GM18499 (cell line): ENCODE measurements at regions not wholly inside any gene's neighbourhood (a gene's known extent, or its start where the extent isn't known, plus 50 kb on each side); places are given as distances from the start of the nearest gene placed in this dataset.
A peak's percentile ranks its signal among the peaks of the same experiment; 100 is the strongest.

Experiments
- ATAC-seq: cut with Tn5 transposase; IDR thresholded peaks from one replicate; pipeline ENCODE4 v1.9.1; 2021; ENCODE audit warnings: moderate number of reproducible peaks; ENCODE audit not compliant: insufficient read depth, unreplicated experiment

DNA sequence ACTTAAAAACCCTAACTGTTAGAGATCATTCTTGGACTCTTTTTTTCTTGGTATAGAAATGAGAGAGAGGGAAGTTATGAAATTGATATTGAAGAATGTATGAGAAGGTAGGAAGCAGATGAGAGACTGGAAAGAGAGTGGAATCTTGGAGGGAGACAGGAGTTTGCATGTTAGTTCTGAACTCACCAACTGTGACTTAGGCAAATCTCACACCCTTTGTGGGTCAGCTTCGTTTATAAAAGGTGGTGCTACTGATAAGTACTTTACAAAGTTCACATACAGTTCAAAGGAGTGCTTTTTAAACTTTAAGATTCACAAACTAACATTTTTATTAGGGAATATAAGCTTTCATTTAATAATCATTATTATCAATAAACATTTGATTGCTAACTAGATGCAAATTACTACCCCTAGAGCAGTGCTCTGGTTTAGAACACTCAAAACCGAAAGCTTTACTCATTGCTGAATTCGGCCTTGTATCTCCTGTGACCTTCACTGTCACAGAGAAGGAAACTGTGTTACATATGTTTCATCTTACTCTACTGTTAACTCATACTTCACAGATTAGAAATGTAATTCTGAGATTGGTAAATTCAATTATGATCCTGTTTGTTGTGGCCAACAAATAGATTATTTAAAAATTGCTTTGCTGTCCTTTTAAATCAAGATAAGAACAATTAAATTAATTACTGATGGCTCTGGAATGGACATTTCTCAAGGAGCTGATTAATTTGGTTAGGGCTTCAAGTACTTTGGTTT, 143.2 kb downstream of the RMI1 start:
- ATAC-seq = peak; percentile 91

DNA sequence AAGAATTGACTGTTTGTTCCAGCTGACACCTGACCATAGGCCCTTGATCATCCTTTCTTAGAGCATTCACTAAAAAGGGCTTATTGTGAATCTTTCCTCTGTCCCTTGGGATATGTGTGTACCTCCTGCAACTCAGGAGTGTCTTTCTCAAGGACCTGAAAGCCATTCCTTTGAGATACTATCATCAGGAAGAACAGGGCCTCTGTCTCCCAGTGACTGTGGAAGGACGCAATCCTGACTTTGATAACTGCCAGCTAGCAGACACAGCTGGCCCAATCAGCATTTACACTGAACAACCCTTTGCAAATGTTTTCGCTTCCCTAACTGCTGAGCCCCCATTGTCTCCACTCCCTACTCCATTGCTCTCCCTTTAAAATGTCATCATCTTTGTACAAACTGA, 144.4 kb downstream of the RMI1 start:
- no peak for ATAC-seq

DNA sequence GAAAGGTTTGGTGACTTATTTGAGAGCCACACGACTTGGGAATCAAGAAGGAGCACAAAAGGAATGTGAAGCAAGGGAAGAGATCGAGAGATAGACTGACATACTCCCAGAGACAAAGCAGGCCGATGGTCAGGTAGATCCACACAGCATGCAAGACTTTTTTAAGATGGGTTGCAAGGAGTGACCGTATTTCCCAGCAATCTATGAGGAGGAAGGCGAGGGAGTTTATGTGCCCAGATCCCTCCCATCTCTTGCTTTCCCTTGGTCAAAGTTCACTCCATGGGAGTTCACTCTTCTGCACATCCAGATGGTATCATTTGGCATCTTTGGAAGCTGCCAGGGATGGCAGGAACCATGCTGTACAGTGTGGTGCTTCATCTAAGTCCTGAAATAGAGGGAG, 148.9 kb downstream of the RMI1 start:
- ATAC-seq = no peak

DNA sequence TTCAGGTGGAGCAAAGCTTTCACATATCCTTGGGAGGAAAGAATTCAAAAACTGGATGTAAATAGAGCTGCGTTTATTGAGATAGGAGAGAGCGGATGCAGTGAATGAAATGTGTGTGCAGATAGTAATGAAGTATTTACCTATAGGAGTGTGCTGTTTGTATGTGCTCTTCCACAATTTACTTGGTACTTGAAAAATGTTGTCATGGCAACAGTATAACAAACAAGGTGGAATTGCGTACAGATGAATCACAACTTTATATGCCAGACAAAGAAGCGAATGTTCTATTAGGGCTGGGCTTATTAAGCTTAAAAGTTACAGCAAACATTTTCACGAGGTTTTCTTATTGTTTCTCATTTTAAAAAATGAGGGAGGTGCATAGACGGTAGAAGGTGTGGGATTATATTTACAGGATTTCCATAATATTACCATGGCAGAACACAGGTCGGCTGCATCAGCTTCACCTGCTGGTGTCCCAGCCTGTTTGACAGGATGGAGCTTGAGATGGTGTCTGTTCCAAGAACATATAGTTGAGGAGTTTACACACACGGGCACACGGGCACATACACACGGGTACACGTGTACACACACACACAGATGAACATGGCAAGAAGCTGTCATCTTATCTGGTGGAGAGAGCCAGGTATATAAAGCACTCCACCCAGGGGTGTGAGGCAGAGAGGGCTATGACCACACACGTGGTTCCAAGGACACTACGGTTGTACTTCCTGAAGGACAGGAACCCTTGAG, 155.7 kb downstream of the RMI1 start:
- no peak for ATAC-seq

DNA sequence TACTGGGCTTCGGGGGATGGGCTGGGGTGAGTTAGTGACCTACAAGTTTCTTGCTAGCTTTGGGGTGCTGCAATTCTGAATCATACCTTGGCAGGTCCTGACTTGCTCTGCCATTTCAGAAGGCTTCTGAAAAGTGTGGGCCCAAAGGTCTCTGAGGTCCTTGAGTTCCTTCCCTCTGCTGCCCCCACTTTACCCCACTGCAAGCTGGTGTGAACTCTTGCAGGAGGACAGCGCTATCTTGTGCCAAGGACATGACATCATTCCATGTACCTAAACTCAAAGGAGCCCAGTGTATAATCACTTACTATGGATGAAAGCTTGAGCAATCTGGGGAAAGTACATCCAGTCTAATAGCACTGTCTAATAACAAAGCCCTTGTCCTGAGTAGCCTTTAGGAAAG, 157.4 kb downstream of the RMI1 start:
- no peak for ATAC-seq

DNA sequence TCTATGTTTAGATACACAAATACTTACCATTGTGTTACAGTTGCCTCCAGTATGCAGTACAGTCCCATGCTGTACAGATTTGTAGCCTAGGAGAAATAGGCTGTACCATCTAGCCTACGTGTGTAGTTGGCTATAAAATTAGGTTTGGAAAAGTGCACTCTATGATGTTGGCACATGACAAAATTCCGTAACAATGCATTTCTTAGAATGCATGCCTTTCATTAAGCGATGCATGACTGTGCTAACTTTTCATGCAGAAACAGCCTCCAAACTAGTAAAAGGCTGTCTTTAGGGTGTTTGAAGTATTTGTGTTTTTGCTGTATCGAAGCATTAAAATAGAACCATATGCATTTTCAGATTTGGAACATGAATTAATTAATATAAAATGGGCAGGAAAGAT, 157.9 kb downstream of the RMI1 start:
- no peak for ATAC-seq

DNA sequence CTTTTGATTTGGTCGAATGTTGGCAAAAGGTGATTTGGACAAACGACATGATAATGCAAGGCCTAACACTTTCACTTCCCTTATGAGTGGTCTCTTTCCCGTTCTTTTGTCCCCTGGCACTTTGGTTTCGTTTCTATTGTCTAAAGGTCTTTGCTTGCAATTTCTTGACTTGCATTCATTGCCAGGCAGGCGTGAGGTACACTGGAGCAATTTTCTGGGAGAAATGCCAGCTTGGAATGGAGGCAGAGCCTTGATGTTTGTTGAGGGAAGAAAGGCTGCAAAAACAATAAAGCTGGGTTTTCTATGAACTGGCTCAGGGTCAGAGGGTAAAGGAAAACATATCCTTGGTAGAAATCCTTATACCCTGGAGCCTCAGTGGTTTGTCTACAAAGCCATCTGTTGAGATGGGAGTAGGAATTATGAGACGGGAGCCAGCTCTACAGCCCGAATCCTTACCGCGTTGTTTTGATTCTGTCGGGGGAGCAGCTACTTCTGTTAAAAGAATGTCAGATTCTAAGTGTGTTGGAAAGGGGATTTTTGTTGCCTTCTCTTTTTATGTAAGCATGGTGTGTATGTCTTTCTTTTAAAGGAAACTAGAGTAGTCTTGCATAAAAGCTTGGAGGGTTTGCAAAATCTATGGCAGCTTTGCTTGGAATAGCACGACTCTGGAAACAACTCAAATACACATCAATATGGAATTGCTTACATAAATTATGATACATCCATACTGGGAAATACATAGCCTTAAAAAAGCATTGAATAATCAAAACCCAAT, 158.9 kb downstream of the RMI1 start:
- ATAC-seq = no peak

DNA sequence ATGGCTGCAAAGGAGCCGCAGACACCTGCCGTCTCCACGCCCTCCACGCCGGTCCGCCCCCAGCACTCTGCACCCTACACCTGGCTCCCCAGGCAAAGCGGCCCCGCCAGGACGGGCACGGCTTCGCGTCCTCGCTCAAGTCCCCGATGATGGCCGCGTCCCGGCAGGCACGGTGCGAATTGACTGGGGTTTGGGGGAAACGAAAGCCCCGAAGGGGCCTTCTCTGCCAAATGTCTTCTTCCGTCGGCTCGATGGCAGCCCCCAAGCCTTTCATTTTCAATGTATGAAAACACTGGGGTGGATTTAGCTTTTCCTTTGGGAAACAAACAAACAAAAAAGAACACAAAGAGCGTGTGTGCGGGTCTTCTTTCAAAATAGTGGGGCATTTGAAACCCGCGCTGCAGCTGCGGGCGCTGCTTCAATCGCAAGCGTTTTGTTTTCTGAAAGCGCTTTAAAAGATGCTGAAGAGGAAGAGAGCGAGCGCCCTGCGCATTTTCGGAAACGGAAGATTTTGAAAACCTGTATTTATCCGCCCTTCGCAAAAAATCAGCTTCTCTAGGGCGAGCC, 160.0 kb downstream of the RMI1 start:
- no peak for ATAC-seq

DNA sequence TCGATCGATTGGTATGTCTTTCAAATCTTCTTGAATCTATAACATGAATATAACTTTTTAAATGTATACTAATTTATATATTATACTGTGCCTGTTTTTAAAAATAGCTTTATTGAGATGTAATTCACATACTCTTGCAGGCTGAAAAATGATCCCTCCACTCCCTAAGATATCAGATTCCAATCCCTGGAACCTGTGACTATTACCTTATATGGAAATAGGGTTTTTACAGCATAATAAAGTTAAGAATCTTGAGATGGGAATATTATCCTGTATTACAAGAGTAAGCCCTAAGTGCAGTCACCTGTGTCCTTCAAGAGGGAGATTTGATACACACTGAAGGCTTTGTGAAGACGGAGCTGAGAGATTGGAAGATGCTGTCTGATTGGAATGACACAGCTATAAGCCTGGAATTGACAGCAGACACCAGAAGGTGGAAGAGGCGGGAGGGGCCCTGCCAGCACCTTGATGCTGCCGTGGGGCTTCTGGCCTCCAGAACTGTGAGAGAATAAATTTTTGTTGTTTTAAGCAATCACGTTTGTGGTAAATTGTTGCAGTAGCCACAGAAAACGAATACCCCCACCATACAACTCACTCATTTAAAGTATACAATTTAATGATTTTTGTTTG, 161.3 kb downstream of the RMI1 start:
- no peak for ATAC-seq

DNA sequence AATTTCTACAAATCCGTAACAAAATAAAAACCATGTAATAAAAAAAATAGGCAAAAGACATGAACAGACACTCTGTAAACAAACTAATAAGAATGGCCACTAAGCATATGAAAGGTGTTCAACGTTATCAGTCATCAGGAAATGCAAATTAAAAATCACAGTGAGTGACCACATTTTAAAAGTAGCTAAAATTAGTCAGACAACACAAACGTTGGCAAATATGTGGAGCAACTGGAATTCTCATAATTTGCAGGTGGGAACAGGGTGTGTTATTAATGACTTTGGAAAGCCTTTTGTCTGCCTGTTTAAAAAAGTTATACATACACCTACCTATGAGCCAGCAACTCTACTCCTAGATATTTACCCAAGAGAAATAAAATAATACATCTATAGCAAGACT, 164.4 kb downstream of the RMI1 start:
- no peak for ATAC-seq

DNA sequence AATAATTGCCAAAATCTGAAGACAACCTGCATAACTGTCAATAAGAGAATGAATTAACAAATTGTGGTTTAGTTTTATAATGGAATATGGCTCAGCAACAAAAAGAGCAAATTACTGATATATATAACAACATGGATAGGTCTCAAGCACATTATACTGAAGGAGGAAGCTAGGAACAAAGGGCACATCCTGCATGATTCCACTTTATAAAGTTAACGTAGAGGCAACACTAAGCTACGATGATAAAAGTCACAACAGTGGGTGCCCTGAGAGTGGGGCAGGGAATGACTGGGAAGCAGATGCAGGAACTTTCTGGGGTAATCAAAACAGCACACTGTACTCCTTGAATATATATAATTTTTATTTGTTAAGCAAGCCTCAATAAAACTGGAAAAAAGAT, 165.2 kb downstream of the RMI1 start:
- ATAC-seq = no peak

DNA sequence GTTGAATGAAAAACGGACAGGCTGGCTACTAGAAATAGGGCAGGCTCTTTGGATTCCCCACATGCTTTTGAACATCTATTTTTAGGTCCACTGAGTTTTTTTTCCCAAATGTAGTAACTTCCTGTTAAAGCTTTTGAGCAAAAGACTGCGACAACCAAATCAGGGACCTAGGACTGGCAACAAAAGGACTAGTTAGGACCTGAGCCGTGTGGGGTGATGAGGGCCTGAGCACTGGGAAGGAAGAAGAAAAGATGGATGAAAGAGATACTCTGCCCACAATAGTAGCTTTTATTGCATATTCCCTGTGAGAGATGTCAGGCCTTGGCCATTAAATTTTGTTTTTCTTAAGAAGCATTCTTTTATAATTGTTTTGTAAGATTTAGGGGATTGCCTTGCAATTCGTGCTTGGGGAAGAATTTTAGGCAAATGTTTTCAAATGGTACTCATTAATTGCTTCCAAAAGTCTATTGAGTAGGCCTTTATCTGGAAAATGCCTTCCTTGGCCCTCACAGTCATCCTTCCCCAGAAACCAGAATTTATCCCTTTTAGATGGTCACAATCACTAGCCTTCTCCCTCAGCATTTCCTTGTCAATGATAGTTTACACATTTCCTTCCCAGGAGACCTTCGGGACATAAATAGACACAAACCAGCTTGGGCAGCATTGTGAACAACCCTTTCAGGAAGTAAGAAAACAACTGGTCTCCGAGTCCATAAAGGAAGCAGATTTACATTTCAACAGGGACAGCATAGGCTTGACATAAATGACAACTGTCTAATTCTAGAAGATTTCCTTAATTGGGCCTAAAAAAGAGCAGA, 166.5 kb downstream of the RMI1 start:
- ATAC-seq = no peak

DNA sequence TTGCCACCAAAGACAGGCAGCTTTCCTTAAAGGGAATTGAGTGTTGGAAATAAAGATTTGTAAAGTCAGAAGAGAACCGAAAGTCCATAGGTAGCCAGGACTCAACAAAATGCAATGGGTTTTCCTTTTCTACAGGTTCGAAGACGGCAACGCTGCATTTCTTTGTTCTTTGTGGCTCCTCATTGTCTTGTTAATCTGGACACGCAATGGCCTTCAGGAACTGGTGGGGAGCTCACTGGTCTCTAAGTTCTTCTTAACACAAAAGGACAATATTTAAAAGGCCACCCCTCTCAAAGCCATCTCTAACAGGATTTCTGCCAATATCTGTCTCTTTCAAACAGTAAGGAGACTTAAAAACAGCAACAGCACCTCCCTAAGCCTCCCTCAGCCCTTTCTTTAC, 170.6 kb downstream of the RMI1 start:
- ATAC-seq = no peak

DNA sequence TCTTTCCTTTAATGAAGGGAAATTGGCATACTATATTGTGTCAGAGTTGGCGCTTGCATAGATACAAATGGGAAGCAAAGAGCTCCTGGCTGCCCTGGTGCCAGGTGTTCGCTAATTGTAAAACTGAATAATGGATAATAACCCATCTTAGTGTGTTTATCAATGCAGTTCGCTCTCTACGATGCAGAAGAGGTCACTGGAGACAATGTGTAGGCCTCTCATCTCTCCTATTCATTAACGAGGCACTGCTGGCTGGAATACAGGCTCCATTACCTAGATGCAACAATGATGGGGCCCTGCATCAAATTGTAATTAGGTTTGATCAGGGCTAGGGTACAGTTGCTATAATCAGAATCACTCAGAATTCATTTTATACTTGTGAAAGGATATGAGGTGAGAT, 171.0 kb downstream of the RMI1 start:
- ATAC-seq = no peak

DNA sequence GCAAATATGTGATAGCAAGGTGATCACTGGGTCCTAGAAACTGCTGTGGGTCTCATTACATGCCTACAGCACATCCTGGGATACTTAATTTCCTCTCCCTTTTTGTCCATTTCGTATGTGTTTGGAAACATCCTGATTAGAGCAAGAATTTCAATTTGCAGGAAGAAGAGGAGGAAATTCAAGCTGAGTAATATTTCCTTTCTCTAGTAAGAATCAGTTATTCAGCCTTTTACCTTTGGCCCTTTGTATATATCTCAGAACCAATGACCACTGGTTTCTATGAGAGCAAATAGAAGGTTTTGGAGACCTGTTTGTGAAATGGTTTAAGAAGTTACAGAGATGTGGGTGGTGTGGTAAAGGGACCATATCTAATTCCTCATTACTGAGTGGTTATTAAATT, 171.6 kb downstream of the RMI1 start:
- no peak for ATAC-seq

DNA sequence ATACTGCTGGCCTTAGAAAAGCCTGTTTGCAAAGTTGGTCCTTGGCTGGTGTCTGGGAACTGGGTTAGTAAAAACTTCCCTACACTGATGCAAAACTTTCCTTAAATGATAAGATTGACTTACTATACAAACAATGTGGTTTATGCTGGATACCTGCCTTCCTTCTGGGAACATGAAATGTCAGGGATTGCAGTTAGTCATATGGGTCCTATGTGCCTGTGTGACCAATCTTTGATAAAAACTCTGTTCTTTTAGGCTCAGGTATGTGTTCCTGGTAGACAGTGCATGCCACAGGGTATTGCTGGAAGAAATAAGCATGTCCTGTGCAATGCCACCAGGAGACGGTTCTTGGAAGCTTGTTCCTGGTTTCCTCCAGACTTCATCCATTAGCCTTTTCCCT, 173.3 kb downstream of the RMI1 start:
- no peak for ATAC-seq

DNA sequence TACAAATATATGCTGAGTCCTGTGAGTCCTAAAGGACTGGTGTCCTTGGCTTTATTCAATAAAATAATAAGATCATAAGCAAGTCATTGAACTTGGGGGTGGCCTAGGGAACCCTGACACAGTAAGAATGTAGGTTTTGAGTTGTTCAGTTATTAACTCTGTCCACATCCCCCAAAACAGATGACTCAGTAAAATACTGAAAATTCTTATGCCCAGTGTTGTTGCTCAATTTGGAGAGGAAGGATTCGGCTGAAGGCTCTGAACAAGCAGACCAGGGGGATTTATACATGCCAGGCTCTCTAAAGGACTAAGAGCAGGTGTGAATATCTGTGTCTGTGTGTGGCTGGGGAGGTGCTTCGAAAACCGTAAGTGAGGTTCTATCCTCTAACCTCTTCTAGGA, 173.7 kb downstream of the RMI1 start:
- ATAC-seq = no peak

DNA sequence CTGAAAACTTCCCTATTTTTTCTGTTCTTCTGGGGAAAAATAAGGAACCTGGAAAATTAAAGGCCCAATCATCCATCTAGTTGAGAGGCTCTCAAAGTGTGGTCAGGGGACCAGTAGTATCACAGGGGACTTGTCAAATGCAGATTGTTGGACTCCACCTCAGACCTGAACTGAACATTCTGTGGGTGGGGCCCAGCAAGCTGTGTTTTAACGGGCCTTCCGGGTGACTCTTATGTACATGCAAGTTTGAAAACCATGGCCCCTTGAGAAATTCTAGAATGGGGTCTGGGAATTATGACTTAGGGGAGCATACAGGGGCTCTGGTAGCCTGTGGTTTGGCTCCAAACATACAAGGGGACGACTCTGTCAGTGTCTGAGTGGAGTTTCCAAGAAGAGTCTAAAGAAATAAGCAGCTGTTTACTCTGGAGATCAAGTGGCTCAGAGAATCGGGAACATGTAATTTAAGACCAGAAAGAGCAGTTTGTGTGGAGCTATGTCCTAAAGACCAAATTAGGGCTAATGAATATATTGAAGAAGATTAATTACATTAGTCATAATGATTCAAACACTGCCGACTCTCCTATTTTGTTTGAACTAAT, 177.4 kb downstream of the SLC28A3 start:
- no peak for ATAC-seq

DNA sequence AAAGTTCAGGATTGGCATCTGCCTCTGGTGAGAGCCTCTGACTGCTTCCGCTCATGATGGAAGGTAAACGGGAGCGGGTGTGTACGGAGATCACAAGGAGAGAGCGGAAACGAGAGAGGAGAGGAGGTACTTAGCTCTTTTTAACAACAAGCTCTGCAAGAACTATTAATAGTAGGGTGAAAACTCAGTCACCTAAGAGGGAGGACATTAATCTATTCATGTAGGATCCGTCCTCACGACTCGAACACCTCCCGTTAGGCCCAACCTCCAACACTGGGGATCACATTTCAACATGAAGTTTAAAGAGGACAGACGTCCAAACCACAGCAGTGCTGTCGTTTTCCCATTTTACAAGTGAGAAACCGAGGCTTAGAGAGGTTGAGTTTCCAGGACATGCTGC, 173.7 kb downstream of the SLC28A3 start:
- no peak for ATAC-seq
